Mesenchymal stem cell (in vitro differentiated cells and primary cell): ENCODE measurements at regions not wholly inside any gene's neighbourhood (a gene's known extent, or its start where the extent isn't known, plus 50 kb on each side); places are given as distances from the start of the nearest gene placed in this dataset.
A peak's percentile ranks its signal among the peaks of the same experiment; 100 is the strongest.

Source experiments
- DNase-seq: peaks from one replicate; pipeline ENCODE4 v3.0.0-alpha.2; 2013
- H2AFZ ChIP-seq: one replicate; pipeline ENCODE4 v1.6.1; 2013; ENCODE audit warnings: low read depth, mild to moderate bottlenecking, control low read depth, inconsistent platforms, low read length, moderate library complexity
- H2AK5ac ChIP-seq: 2 replicates; pipeline ENCODE4 v1.6.1; 2013; ENCODE audit warnings: low read length, moderate library complexity, mild to moderate bottlenecking, inconsistent platforms; ENCODE audit not compliant: severe bottlenecking
- H2BK120ac ChIP-seq: one replicate; pipeline ENCODE4 v1.6.1; 2013; ENCODE audit warnings: low read depth, mild to moderate bottlenecking, inconsistent platforms, low read length, moderate library complexity
- H2BK12ac ChIP-seq, 2 experiments: one replicate each; pipeline ENCODE4 v1.6.1; 2013; ENCODE audit warnings: inconsistent platforms in 2 of 2, low read length in 2 of 2, mild to moderate bottlenecking in 2 of 2, moderate library complexity in 2 of 2, control low read depth in 1 of 2
- H2BK15ac ChIP-seq: one replicate; pipeline ENCODE4 v1.6.1; 2013; ENCODE audit warnings: mild to moderate bottlenecking, low read depth, inconsistent platforms; ENCODE audit not compliant: poor library complexity, severe bottlenecking
- H2BK5ac ChIP-seq: 2 replicates; pipeline ENCODE4 v1.6.1; 2013; ENCODE audit warnings: low read depth, mild to moderate bottlenecking, low read length, control low read depth, inconsistent platforms; ENCODE audit not compliant: poor library complexity, severe bottlenecking
- H3K14ac ChIP-seq, 2 experiments: one replicate each; pipeline ENCODE4 v1.6.1; 2013; ENCODE audit warnings: inconsistent platforms in 2 of 2, low read length in 2 of 2, control low read depth in 1 of 2, mild to moderate bottlenecking in 1 of 2, moderate library complexity in 1 of 2
- H3K18ac ChIP-seq, 2 experiments: one replicate each; pipeline ENCODE4 v1.6.1; 2013; ENCODE audit warnings: inconsistent platforms in 2 of 2, low read length in 2 of 2, control low read depth in 1 of 2, low read depth in 1 of 2, mild to moderate bottlenecking in 1 of 2
- H3K23ac ChIP-seq, 2 experiments: one replicate each; pipeline ENCODE4 v1.6.1; 2013; ENCODE audit warnings: inconsistent platforms in 2 of 2, low read length in 2 of 2, mild to moderate bottlenecking in 2 of 2, moderate library complexity in 2 of 2, control low read depth in 1 of 2
- H3K27ac ChIP-seq: 2 replicates; pipeline ENCODE4 v1.5.1; 2013; ENCODE audit warnings: mild to moderate bottlenecking, moderate library complexity, low read length, control low read depth, inconsistent platforms; ENCODE audit not compliant: poor library complexity, severe bottlenecking
- H3K27me3 ChIP-seq, 2 experiments: 2 replicates each; pipeline versions ENCODE4 v1.6.1 to v1.7.0; 2013; ENCODE audit warnings: low read length in 2 of 2, mild to moderate bottlenecking in 2 of 2, moderate library complexity in 2 of 2, control low read depth in 1 of 2, inconsistent platforms in 1 of 2; ENCODE audit not compliant: control insufficient read depth in 1 of 2, insufficient read depth in 1 of 2
- H3K36me3 ChIP-seq, 2 experiments: 2 replicates each; pipeline versions ENCODE4 v1.6.1 to v1.7.0; 2013; ENCODE audit warnings: low read length in 2 of 2, control low read depth in 1 of 2, inconsistent platforms in 1 of 2, low read depth in 1 of 2, mild to moderate bottlenecking in 1 of 2; ENCODE audit not compliant: insufficient read depth in 2 of 2, control insufficient read depth in 1 of 2
- H3K4ac ChIP-seq, 2 experiments: one replicate each; pipeline ENCODE4 v1.6.1; 2013; ENCODE audit warnings: inconsistent platforms in 2 of 2, low read length in 2 of 2, mild to moderate bottlenecking in 2 of 2, moderate library complexity in 2 of 2, control low read depth in 1 of 2, low read depth in 1 of 2
- H3K4me1 ChIP-seq: 2 replicates; pipeline ENCODE4 v1.6.1; 2013; ENCODE audit warnings: low read depth, low read length, control low read depth; ENCODE audit not compliant: control insufficient read depth, insufficient read depth
- H3K4me2 ChIP-seq: 2 replicates; pipeline ENCODE4 v1.6.1; 2013; ENCODE audit warnings: low read length, mild to moderate bottlenecking, inconsistent platforms; ENCODE audit not compliant: poor library complexity, severe bottlenecking
- H3K4me3 ChIP-seq, 2 experiments: 2 replicates each; pipeline versions ENCODE4 v1.5.1 to v1.7.0; 2013; ENCODE audit warnings: low read length in 2 of 2, mild to moderate bottlenecking in 2 of 2, control low read depth in 1 of 2, low read depth in 1 of 2; ENCODE audit not compliant: insufficient read depth in 1 of 2
- H3K79me1 ChIP-seq: replicated peaks from 2 replicates; pipeline ENCODE4 v1.6.1; 2013; ENCODE audit warnings: mild to moderate bottlenecking, control low read depth, low read length, inconsistent platforms; ENCODE audit not compliant: poor library complexity, severe bottlenecking
- H3K9ac ChIP-seq: 2 replicates; pipeline ENCODE4 v1.7.0; 2013; ENCODE audit warnings: mild to moderate bottlenecking, low read length, moderate library complexity
- H3K9me3 ChIP-seq: 2 replicates; pipeline ENCODE4 v1.7.0; 2013; ENCODE audit warnings: mild to moderate bottlenecking, low read length; ENCODE audit not compliant: control insufficient read depth
- H4K8ac ChIP-seq: one replicate; pipeline ENCODE4 v1.6.1; 2013; ENCODE audit warnings: inconsistent platforms, mild to moderate bottlenecking, low read length, moderate library complexity
- H4K91ac ChIP-seq: one replicate; pipeline ENCODE4 v1.6.1; 2013; ENCODE audit warnings: mild to moderate bottlenecking, low read length, inconsistent platforms
- WGBS: methylation state at CpG from one replicate; pipeline ENCODE4 v1.1.7; 2013; ENCODE audit warnings: mixed read lengths; 5-methylcytosine and 5-hydroxymethylcytosine counted together

- WGBS = 100% methylated on average over 1 of the region's 5 CpGs
- H3K4me3 ChIP-seq = no peak overlapping the region
- H3K27me3 ChIP-seq = peaks cover 0 to 3% of the 10 kb centered on the region in 2 experiments
- no peak overlapping the region for H2AK5ac ChIP-seq
- no peak overlapping the region for H3K9ac ChIP-seq
- H4K8ac ChIP-seq = no peak overlapping the region
- H2AFZ ChIP-seq = no peak overlapping the region
- no peaks in the 10 kb centered on the region for H3K79me1 ChIP-seq
- H2BK5ac ChIP-seq = no peak overlapping the region
- no peak overlapping the region for H2BK120ac ChIP-seq
- H2BK15ac ChIP-seq = no peak overlapping the region
- no peak overlapping the region for H3K18ac ChIP-seq
- no peaks in the 10 kb centered on the region for H3K9me3 ChIP-seq
- H3K36me3 ChIP-seq = no peaks in the 10 kb centered on the region
- no peak overlapping the region for H3K23ac ChIP-seq
- H3K4me1 ChIP-seq = peaks cover 11% of the 10 kb centered on the region
- DNase-seq = no peak
- H3K14ac ChIP-seq = no peak overlapping the region
- H2BK12ac ChIP-seq = no peak overlapping the region
- H3K4me2 ChIP-seq = no peak overlapping the region
- H3K4ac ChIP-seq = no peak overlapping the region
- H3K27ac ChIP-seq = peak overlapping the region; percentile 84
- no peak overlapping the region for H4K91ac ChIP-seq
These were observed 186.6 kb downstream of the TM9SF2 start for GRCh38 chr13:99687723-99688397.

DNA sequence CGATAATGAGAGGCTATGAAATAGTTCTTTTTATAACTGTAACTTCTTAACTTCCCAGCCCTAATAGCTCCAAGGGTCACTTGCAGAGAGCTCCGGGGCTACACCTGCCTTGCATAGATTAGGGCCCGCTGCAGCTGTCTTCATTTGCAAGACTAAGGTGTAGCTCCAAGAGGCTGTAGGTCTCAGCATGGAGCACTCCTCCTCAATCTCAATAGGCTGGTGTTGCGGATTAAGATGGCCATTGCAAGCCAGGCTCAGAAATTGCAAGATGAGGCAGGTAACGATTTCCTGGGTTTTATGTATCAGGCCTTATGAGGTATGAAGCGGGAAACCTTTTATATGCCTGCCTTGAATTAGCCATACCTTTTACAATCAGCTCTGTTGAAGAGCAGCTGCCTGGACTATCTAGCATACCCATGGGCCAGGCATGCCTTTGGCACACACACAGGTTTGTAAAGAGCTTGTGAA, 185.7 kb downstream of the TM9SF2 start:
- Histone ChIP-seq H4K8ac (no peak overlapping the region), H3K18ac (no peak overlapping the region), H2BK15ac (no peak overlapping the region), H3K9ac (no peak overlapping the region), H3K4ac (no peak overlapping the region), H2AK5ac (peak overlapping the region; percentile 4), H3K36me3 (no peaks in the 10 kb centered on the region), H3K4me2 (no peak overlapping the region), H2AFZ (no peak overlapping the region), H3K79me1 (no peaks in the 10 kb centered on the region), H3K4me3 (no peak overlapping the region), H2BK12ac (no peak overlapping the region), H2BK5ac (no peak overlapping the region), H3K9me3 (no peaks in the 10 kb centered on the region), H3K27me3 (no peaks in the 10 kb centered on the region), H3K14ac (no peak overlapping the region), H3K27ac (peak overlapping the region; percentile 77), H3K4me1 (peaks cover 11% of the 10 kb centered on the region), H3K23ac (no peak overlapping the region), H4K91ac (no peak overlapping the region), H2BK120ac (no peak overlapping the region)
- 48% methylated on average over 4 of the region's 6 CpGs for whole genome bisulfite sequencing
- DNase-seq = no peak

- H3K9ac ChIP-seq = no peak overlapping the region
- no peak overlapping the region for H2BK120ac ChIP-seq
- H2BK5ac ChIP-seq = peak overlapping the region; percentile 48
- peak overlapping the region; percentile 55 for H3K27ac ChIP-seq
- no peak overlapping the region for H2AFZ ChIP-seq
- DNase-seq = peak; percentile 9
- H2BK15ac ChIP-seq = no peak overlapping the region
- no peak overlapping the region for H3K4ac ChIP-seq
- peaks cover 11% of the 10 kb centered on the region for H3K4me1 ChIP-seq
- H2BK12ac ChIP-seq = no peak overlapping the region
- no peaks in the 10 kb centered on the region for H3K9me3 ChIP-seq
- H3K79me1 ChIP-seq = no peaks in the 10 kb centered on the region
- H3K18ac ChIP-seq = no peak overlapping the region
- H3K4me3 ChIP-seq = no peak overlapping the region
- H3K14ac ChIP-seq = no peak overlapping the region
- no peak overlapping the region for H4K8ac ChIP-seq
- H3K36me3 ChIP-seq = no peaks in the 10 kb centered on the region
- H3K23ac ChIP-seq = no peak overlapping the region
- 15% methylated on average over 5 of the region's 5 CpGs for WGBS
- H4K91ac ChIP-seq = no peak overlapping the region
- no peak overlapping the region for H3K4me2 ChIP-seq
- no peaks in the 10 kb centered on the region for H3K27me3 ChIP-seq
- peak overlapping the region; percentile 74 for H2AK5ac ChIP-seq
These were observed 184.9 kb downstream of the TM9SF2 start for GRCh38 chr13:99686157-99686572.

GRCh38 chr13:99681695-99682094, 180.4 kb downstream of the TM9SF2 start:
- H3K18ac ChIP-seq = no peak overlapping the region
- no peak overlapping the region for H2AK5ac ChIP-seq
- 79% methylated on average over 7 of the region's 7 CpGs for WGBS
- H4K91ac ChIP-seq = no peak overlapping the region
- no peak overlapping the region for H2AFZ ChIP-seq
- H3K9me3 ChIP-seq = no peaks in the 10 kb centered on the region
- no peak overlapping the region for H3K23ac ChIP-seq
- no peak overlapping the region for H3K4me3 ChIP-seq
- no peak overlapping the region for H2BK5ac ChIP-seq
- H3K36me3 ChIP-seq = no peaks in the 10 kb centered on the region
- peaks cover 4% of the 10 kb centered on the region for H3K4me1 ChIP-seq
- H3K79me1 ChIP-seq = no peaks in the 10 kb centered on the region
- no peaks in the 10 kb centered on the region for H3K27me3 ChIP-seq
- H3K4ac ChIP-seq = no peak overlapping the region
- no peak overlapping the region for H3K9ac ChIP-seq
- no peak overlapping the region for H2BK15ac ChIP-seq
- no peak overlapping the region for H3K14ac ChIP-seq
- H4K8ac ChIP-seq = no peak overlapping the region
- no peak overlapping the region for H3K4me2 ChIP-seq
- H3K27ac ChIP-seq = no peak overlapping the region
- H2BK12ac ChIP-seq = no peak overlapping the region
- no peak overlapping the region for H2BK120ac ChIP-seq
- no peak for DNase-seq
